Natural killer cell treated with Interleukin-12 subunit alpha and Interleukin-12 subunit beta and Interleukin-15 and Interleukin-18, amount 100 ng/mL, for 72 hours (primary cell): ENCODE measurements at regions not wholly inside any gene's neighbourhood (a gene's known extent, or its start where the extent isn't known, plus 50 kb on each side); places are given as distances from the start of the nearest gene placed in this dataset.
"Not testable (repeated sequence)": the region's sequence is repeated elsewhere in the genome, so short reads cannot be mapped to it uniquely, and the experiment has no call there.

Experiments used
- ATAC-seq, 2 donors: fragments of 150-1000 bp; cut with Tn5 transposase in 1 of 2; sonication (Bioruptor Pico), chemical (Tn5 transposase) in 1 of 2; 2 replicates each; pipeline ENCODE4 v1.10.0; 2021
- DNase-seq: peaks from one replicate; pipeline ENCODE4 v3.0.0; 2022; ENCODE audit warnings: low spot score
- H3K27ac Mint-ChIP-seq, 2 donors: 1 replicate in 1 of 2; 2 replicates in 1 of 2; pipeline ENCODE4 v1.8.0; 2022; ENCODE audit warnings: mixed read lengths in 2 of 2, mild to moderate bottlenecking in 1 of 2, moderate library complexity in 1 of 2
- H3K27me3 Mint-ChIP-seq, 2 donors: 1 replicate in 1 of 2; 2 replicates in 1 of 2; pipeline ENCODE4 v1.8.0; 2022; ENCODE audit warnings: mixed read lengths in 2 of 2
- H3K36me3 Mint-ChIP-seq: one replicate; pipeline ENCODE4 v1.8.0; 2022; ENCODE audit warnings: mixed read lengths
- H3K4me1 Mint-ChIP-seq, 2 donors: 1 replicate in 1 of 2; 2 replicates in 1 of 2; pipeline ENCODE4 v1.8.0; 2022; ENCODE audit warnings: low read depth in 2 of 2, mixed read lengths in 2 of 2, mild to moderate bottlenecking in 1 of 2
- H3K4me3 Mint-ChIP-seq: one replicate; pipeline ENCODE4 v1.8.0; 2022; ENCODE audit warnings: mixed read lengths
- H3K9me3 Mint-ChIP-seq: 2 replicates; pipeline ENCODE4 v1.8.0; 2022; ENCODE audit warnings: mixed read lengths

GRCh38 chr4:100633269-100633668 is 115.4 kb upstream of the EMCN start:
- peaks cover 0 to 5% of the 10 kb centered on the region in 2 donors for H3K27me3 Mint-ChIP-seq
- no peaks in the 10 kb centered on the region for H3K9me3 Mint-ChIP-seq
- H3K4me1 Mint-ChIP-seq = no peaks in the 10 kb centered on the region
- H3K36me3 Mint-ChIP-seq = peaks cover 6% of the 10 kb centered on the region
- ATAC-seq = no peak
- no peak for DNase-seq
- no peak overlapping the region for H3K4me3 Mint-ChIP-seq
- no peak overlapping the region for H3K27ac Mint-ChIP-seq

DNA sequence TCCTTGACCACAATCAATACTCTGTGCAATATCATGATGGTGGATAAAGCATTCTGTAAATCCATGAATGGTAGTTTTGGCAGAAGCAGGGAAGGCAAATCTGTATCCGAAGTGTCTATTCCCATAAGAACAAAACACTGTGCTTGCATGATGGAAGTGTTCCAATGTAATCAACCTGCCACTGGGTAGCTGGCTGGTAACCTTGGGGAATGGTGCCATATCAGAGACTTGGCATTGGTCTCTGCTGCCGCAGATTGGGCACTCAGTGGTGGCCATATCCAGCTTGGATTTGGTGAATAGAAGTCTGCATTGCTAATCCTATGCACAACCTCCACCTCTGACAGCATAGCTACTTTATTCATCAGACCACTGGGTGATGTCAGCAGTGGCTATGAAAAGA is 114.3 kb upstream of the EMCN start:
- ATAC-seq = no peak
- H3K9me3 Mint-ChIP-seq = no peaks in the 10 kb centered on the region
- no peaks in the 10 kb centered on the region for H3K36me3 Mint-ChIP-seq
- peaks cover 0 to 5% of the 10 kb centered on the region in 2 donors for H3K27me3 Mint-ChIP-seq
- DNase-seq = no peak
- no peak overlapping the region for H3K4me3 Mint-ChIP-seq
- no peaks in the 10 kb centered on the region for H3K4me1 Mint-ChIP-seq
- H3K27ac Mint-ChIP-seq = no peak overlapping the region

GRCh38 chr4:100631281-100631968 is 113.6 kb upstream of the EMCN start:
- H3K27me3 Mint-ChIP-seq = peaks cover 0 to 2% of the 10 kb centered on the region in 2 donors
- no peak overlapping the region for H3K27ac Mint-ChIP-seq
- H3K4me1 Mint-ChIP-seq = no peaks in the 10 kb centered on the region
- DNase-seq (no peak), ATAC-seq (no peak)
- H3K36me3 Mint-ChIP-seq = no peaks in the 10 kb centered on the region
- no peaks in the 10 kb centered on the region for H3K9me3 Mint-ChIP-seq
- H3K4me3 Mint-ChIP-seq = no peak overlapping the region

DNA sequence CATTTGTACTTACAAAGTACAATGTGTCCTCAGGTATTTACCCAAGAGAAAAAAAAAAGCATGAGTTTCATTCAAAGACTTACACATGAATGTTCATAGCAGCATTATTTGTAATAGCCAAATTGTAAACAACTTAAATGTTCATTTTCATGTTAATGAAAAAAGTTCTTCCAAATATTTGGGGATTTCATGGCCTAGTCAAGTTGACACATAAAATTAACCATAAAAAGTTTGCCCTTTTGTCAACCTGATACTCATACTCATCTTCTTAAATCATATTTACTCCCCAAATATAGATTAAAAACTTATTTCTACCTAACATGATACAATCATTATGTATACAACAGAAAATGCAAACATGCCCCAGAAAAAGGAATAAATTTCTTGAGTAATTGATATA is 112.5 kb upstream of the EMCN start:
- DNase-seq = no peak
- ATAC-seq = no peak
- peaks cover 6% of the 10 kb centered on the region for H3K9me3 Mint-ChIP-seq
- H3K27ac Mint-ChIP-seq = no peak overlapping the region
- no peaks in the 10 kb centered on the region for H3K27me3 Mint-ChIP-seq
- H3K36me3 Mint-ChIP-seq = peaks cover 4% of the 10 kb centered on the region
- H3K4me1 Mint-ChIP-seq = no peaks in the 10 kb centered on the region
- H3K4me3 Mint-ChIP-seq = no peak overlapping the region

DNA sequence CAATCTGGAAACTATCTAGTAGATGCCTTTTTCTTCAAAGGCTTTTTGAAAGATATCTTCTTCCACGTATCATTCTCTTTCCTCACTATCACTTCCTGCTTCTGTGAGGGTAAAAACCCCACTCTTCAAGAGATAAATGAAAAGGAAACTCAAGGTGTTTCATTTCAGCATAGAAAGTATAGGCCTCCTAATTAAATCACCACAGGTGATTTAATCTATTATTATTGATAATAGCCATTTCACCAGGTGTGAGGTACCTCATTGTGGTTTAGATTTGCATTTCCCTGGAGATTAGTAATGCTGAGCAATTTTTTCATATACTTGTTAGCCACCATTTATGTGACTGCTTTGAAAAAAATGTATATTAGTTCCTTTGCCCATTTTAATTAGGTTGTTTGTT is 92.0 kb upstream of the EMCN start:
- Mint-ChIP-seq H3K27ac (no peak overlapping the region), H3K4me3 (no peak overlapping the region), H3K4me1 (no peaks in the 10 kb centered on the region), H3K9me3 (no peaks in the 10 kb centered on the region), H3K27me3 (no peaks in the 10 kb centered on the region), H3K36me3 (no peaks in the 10 kb centered on the region)
- ATAC-seq (no peak), DNase-seq (no peak)

GRCh38 chr4:100608651-100609050 is 90.8 kb upstream of the EMCN start:
- H3K27me3 Mint-ChIP-seq, H3K36me3 Mint-ChIP-seq, H3K4me3 Mint-ChIP-seq, H3K4me1 Mint-ChIP-seq, ATAC-seq, H3K27ac Mint-ChIP-seq, DNase-seq, H3K9me3 Mint-ChIP-seq: not testable (repeated sequence)

DNA sequence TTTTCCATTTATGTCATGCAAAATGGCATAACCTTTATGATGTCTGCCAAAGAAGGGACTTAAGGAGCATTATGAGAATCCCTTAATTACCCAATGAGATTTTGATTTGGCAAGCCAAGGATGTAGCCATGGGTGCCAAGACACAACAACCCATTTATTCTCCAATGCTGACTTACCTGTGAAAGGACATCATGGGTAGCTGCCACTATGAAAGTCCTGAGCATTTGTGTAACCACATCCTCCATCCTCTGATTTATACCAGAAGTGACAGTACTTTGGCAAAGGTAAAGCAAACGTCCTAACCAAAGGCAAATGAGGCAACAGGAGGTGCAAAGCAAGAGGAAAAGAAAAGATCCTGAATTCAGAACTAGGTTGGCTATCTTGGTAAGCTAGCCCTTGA is 87.3 kb upstream of the EMCN start:
- no peaks in the 10 kb centered on the region for H3K4me1 Mint-ChIP-seq
- peaks cover 0 to 14% of the 10 kb centered on the region in 2 donors for H3K27me3 Mint-ChIP-seq
- H3K36me3 Mint-ChIP-seq = no peaks in the 10 kb centered on the region
- H3K27ac Mint-ChIP-seq = no peak overlapping the region
- H3K9me3 Mint-ChIP-seq = no peaks in the 10 kb centered on the region
- no peak for DNase-seq
- H3K4me3 Mint-ChIP-seq = no peak overlapping the region
- ATAC-seq = no peak

- no peaks in the 10 kb centered on the region for H3K9me3 Mint-ChIP-seq
- H3K27ac Mint-ChIP-seq = no peak overlapping the region
- H3K27me3 Mint-ChIP-seq = peaks cover 5 to 14% of the 10 kb centered on the region in 2 donors
- no peaks in the 10 kb centered on the region for H3K4me1 Mint-ChIP-seq
- H3K4me3 Mint-ChIP-seq = no peak overlapping the region
- DNase-seq (no peak), ATAC-seq (no peak)
- no peaks in the 10 kb centered on the region for H3K36me3 Mint-ChIP-seq
These were observed 76.1 kb upstream of the EMCN start for GRCh38 chr4:100593935-100594334.

DNA sequence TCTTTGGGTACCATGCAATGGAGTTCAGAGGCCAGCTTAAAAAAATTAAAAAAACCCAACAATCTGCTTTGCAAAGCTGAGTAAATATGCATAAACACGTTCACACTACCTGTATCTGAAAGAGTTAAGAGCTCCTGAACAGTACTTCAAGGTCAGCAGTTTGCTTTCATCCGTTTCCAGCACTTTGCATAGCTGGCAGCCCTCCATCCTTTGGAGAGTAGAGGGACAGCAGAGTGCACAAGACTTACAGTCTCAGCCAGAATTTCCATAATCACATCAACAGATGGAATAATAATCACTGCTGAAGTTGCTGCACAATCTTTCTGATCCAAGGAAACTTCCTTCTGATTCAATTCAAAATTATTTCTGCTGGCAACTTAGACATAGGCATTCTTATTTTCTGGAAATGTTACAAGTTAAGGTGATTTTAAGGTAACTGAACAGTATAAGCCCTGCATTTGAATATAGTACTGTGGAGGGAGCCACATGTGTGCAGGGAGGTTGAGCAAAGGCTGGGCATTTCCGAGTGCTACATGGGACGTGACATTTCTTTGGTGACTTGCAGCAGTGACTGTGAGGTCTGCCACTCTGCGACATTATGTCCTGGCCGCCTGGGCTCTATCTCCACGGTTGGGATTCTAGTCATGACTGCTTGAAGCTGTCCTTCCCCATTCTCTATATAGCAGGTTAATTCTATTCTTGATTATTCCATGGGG is 73.5 kb upstream of the EMCN start:
- no peak for ATAC-seq
- no peaks in the 10 kb centered on the region for H3K9me3 Mint-ChIP-seq
- no peak overlapping the region for H3K4me3 Mint-ChIP-seq
- H3K27me3 Mint-ChIP-seq = peaks cover 5 to 16% of the 10 kb centered on the region in 2 donors
- DNase-seq = no peak
- H3K36me3 Mint-ChIP-seq = no peaks in the 10 kb centered on the region
- no peak overlapping the region for H3K27ac Mint-ChIP-seq
- H3K4me1 Mint-ChIP-seq = no peaks in the 10 kb centered on the region

DNA sequence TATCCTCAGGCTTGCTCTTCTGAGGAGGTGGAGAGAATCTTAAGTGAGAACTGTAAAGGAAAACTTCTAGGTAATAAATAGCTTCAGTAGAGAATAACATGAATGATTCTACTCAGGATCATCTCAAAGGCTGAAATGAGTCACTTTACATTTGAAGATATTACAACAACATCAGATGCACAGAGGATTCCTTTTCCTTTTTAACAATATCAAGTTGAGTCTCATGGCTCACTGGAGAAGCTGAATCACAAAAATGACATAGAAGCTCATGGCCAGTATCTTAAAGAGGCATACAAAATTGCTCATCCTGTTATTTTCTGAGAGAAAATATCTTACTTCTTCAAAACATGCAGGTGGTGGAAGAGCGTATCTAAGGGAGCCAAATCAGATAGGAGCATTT is 72.5 kb upstream of the EMCN start:
- ATAC-seq = no peak
- H3K27ac Mint-ChIP-seq = no peak overlapping the region
- H3K27me3 Mint-ChIP-seq = peaks cover 5 to 16% of the 10 kb centered on the region in 2 donors
- H3K9me3 Mint-ChIP-seq = no peaks in the 10 kb centered on the region
- H3K4me1 Mint-ChIP-seq = no peaks in the 10 kb centered on the region
- H3K36me3 Mint-ChIP-seq = no peaks in the 10 kb centered on the region
- DNase-seq = no peak
- no peak overlapping the region for H3K4me3 Mint-ChIP-seq

- no peaks in the 10 kb centered on the region for H3K9me3 Mint-ChIP-seq
- H3K27ac Mint-ChIP-seq = no peak overlapping the region
- no peaks in the 10 kb centered on the region for H3K36me3 Mint-ChIP-seq
- H3K4me1 Mint-ChIP-seq = no peaks in the 10 kb centered on the region
- H3K4me3 Mint-ChIP-seq = no peak overlapping the region
- no peak for ATAC-seq
- no peak for DNase-seq
- peaks cover 5 to 16% of the 10 kb centered on the region in 2 donors for H3K27me3 Mint-ChIP-seq
These were observed 70.3 kb upstream of the EMCN start for GRCh38 chr4:100588076-100588475.

DNA sequence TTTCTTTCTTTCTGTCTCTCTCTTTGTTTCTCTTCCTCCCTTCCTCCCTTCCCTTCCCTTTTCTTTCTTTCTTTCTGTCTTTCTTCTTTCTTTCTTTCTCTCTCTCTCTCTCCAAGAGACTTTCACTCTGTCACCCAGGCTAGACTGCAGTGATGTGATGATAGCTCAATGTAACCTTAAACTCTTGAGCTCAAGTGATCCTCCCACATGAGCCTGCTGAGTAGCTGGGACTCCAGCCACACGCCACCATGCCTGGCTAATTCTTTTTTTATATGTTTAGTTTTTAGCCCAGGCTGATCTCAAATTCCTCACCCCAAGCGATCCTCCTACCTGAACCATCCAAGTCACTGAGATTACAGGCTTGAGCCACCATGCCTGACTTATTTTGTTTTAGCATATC is 64.3 kb upstream of the EMCN start:
- ATAC-seq (no peak), DNase-seq (no peak)
- Mint-ChIP-seq H3K4me1 (no peaks in the 10 kb centered on the region), H3K9me3 (peaks cover 2% of the 10 kb centered on the region), H3K27me3 (peaks cover 2 to 7% of the 10 kb centered on the region in 2 donors), H3K36me3 (no peaks in the 10 kb centered on the region), H3K4me3 (no peak overlapping the region), H3K27ac (no peak overlapping the region)

DNA sequence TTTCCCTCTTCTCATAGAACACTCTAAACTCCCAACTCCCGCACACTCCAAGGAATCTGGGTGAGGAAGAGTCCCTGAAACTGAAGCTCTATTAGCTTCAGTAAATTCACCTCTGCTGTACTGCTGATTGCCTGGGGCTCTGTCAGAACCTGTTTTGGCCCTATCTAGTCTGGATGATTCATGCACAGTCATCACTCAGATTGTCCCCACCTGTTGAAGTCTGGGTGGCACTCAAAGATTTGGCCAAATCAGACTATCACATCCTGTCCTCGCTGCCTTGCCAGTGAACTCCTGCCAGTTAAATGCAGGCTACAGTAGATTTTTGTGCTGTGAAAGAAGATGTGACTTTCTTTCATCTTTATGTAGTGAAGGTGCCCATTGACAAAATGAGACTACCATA is 63.5 kb upstream of the EMCN start:
- Mint-ChIP-seq H3K4me3 (no peak overlapping the region), H3K9me3 (peaks cover 6% of the 10 kb centered on the region), H3K27me3 (peaks cover 2 to 7% of the 10 kb centered on the region in 2 donors), H3K27ac (no peak overlapping the region), H3K36me3 (no peaks in the 10 kb centered on the region), H3K4me1 (no peaks in the 10 kb centered on the region)
- ATAC-seq = no peak
- DNase-seq = no peak

DNA sequence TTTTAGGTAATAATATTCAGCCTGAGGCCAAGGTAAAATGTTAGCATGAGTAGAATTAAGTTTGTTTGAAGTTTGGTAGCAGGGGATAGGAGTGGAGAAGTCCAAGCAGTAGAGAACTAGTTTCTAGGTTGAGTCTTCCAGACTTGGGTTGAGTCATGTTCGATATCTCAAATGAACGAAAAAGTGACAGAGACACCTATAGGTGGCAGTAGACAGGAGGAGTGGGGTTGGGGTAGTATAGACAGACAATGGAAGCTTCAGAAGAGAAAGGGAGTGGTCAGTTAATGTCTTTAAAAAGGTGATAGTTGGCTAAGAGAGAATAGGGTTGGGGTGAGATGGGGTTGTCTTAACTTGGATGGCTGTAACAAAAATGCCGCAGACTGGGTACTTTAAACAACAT is 58.7 kb upstream of the EMCN start:
- ATAC-seq (no peak), DNase-seq (no peak)
- Mint-ChIP-seq H3K36me3 (no peaks in the 10 kb centered on the region), H3K4me1 (no peaks in the 10 kb centered on the region), H3K27ac (no peak overlapping the region), H3K27me3 (peaks cover 0 to 2% of the 10 kb centered on the region in 2 donors), H3K9me3 (peaks cover 7% of the 10 kb centered on the region), H3K4me3 (no peak overlapping the region)
